Tibial nerve (tissue), 4 donors: ENCODE measurements at regions not wholly inside any gene's neighbourhood (a gene's known extent, or its start where the extent isn't known, plus 50 kb on each side); places are given as distances from the start of the nearest gene placed in this dataset.

Experiments
- DNase-seq, 2 donors: peaks; one replicate each; pipeline ENCODE4 v3.0.0-alpha.2; 2019; ENCODE audit warnings: low spot score in 2 of 2
- H3K27ac ChIP-seq, 4 donors: fragments of 200-600 bp; sonication (generic) in 3 of 4; one replicate each; pipeline ENCODE4 v1.5.1; 2017 to 2019; ENCODE audit warnings: mild to moderate bottlenecking in 1 of 4
- H3K27me3 ChIP-seq, 2 donors: fragments of 200-600 bp; sonication (generic) in 1 of 2; one replicate each; pipeline versions ENCODE4 v1.5.1 to v1.6.0; 2017 to 2019
- H3K36me3 ChIP-seq, 3 donors: fragments of 200-600 bp; sonication (generic); one replicate each; pipeline ENCODE4 v1.5.1; 2018 to 2019
- H3K4me1 ChIP-seq, 4 donors: fragments of 200-600 bp; sonication (generic) in 3 of 4; one replicate each; pipeline ENCODE4 v1.5.1; 2017 to 2019
- H3K4me3 ChIP-seq, 4 donors: fragments of 200-600 bp; sonication (generic) in 3 of 4; one replicate each; pipeline ENCODE4 v1.5.1; 2017 to 2019; ENCODE audit warnings: mild to moderate bottlenecking in 1 of 4, moderate library complexity in 1 of 4
- H3K9me3 ChIP-seq, 4 donors: fragments of 200-600 bp; sonication (generic) in 3 of 4; one replicate each; pipeline ENCODE4 v1.5.1; 2017 to 2019
- EP300 ChIP-seq, 2 donors: sonication (generic); formaldehyde crosslinking; IDR thresholded peaks; one replicate each; pipeline ENCODE4 v1.6.1; 2017; ENCODE audit warnings: antibody characterized with exemption in 2 of 2, mild to moderate bottlenecking in 1 of 2
- POLR2A ChIP-seq, 2 donors: fragments of 450-650 bp; IDR thresholded peaks; one replicate each; pipeline ENCODE4 v1.6.1; 2017; ENCODE audit warnings: antibody characterized with exemption in 2 of 2, mild to moderate bottlenecking in 2 of 2, moderate library complexity in 2 of 2
- WGBS, 2 donors: methylation state at CpG; one replicate each; pipeline ENCODE4 v1.1.5; 2018; 5-methylcytosine and 5-hydroxymethylcytosine counted together
- TF ChIP-seq, protein P1 (sequence below), 5 experiments: fragments of 200-600 bp in 3 of 5; fragments of 450-650 bp in 2 of 5; sonication (generic) in 3 of 5; IDR thresholded peaks; one replicate each; pipeline ENCODE4 v1.5.1; 2016 to 2019; ENCODE audit warnings: antibody characterized with exemption in 5 of 5, mild to moderate bottlenecking in 3 of 5, moderate library complexity in 2 of 5

GRCh38 chr5:159702301-159702700, 214.0 kb upstream of the ADRA1B start:
- no peak for DNase-seq
- H3K9me3 ChIP-seq = no peaks in the 10 kb centered on the region
- no peaks in the 10 kb centered on the region for H3K4me1 ChIP-seq
- no peak overlapping the region for H3K27ac ChIP-seq
- WGBS, 2 donors = 66 to 79% methylated on average over 4 of the region's 4 CpGs
- H3K27me3 ChIP-seq = no peaks in the 10 kb centered on the region
- H3K4me3 ChIP-seq = no peak overlapping the region
- H3K36me3 ChIP-seq = no peaks in the 10 kb centered on the region
- TF ChIP-seq EP300 (IDR thresholded peaks at IDR 0.05) (no peak), POLR2A (IDR thresholded peaks at IDR 0.05) (no peak)
- TF ChIP-seq, protein P1, sequence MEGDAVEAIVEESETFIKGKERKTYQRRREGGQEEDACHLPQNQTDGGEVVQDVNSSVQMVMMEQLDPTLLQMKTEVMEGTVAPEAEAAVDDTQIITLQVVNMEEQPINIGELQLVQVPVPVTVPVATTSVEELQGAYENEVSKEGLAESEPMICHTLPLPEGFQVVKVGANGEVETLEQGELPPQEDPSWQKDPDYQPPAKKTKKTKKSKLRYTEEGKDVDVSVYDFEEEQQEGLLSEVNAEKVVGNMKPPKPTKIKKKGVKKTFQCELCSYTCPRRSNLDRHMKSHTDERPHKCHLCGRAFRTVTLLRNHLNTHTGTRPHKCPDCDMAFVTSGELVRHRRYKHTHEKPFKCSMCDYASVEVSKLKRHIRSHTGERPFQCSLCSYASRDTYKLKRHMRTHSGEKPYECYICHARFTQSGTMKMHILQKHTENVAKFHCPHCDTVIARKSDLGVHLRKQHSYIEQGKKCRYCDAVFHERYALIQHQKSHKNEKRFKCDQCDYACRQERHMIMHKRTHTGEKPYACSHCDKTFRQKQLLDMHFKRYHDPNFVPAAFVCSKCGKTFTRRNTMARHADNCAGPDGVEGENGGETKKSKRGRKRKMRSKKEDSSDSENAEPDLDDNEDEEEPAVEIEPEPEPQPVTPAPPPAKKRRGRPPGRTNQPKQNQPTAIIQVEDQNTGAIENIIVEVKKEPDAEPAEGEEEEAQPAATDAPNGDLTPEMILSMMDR (IDR thresholded peaks at IDR 0.05) = no peak

DNA sequence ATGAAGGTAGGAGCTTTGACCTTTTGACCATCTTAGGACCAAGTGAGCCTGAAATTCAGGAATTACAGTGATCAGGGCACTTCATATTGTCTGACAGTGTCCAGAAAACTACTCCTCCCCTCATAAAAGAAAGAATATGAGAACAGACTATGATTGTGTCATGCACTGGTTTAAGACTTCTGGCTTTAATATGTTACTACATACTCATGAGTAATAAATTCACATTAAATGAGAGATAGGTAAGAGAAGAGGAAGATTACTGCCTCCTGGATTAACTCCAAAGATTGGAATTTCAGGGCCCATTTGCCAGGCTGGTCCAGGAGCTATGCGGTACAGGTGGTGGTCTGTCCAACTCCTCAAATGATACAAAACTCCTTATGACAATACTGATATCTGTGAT, 213.5 kb upstream of the ADRA1B start:
- no peak overlapping the region for H3K27ac ChIP-seq
- H3K4me3 ChIP-seq = no peak overlapping the region
- no peaks in the 10 kb centered on the region for H3K4me1 ChIP-seq
- H3K9me3 ChIP-seq = peaks cover 0 to 3% (median 0%) of the 10 kb centered on the region in 4 donors
- 93 to 94% methylated on average over 1 of the region's 1 CpG for WGBS, 2 donors
- no peaks in the 10 kb centered on the region for H3K36me3 ChIP-seq
- no peak for TF ChIP-seq EP300 (IDR thresholded peaks at IDR 0.05)
- TF ChIP-seq POLR2A (IDR thresholded peaks at IDR 0.05) = no peak
- TF ChIP-seq, protein P1 (IDR thresholded peaks at IDR 0.05) = no peak
- H3K27me3 ChIP-seq = no peaks in the 10 kb centered on the region
- no peak for DNase-seq

- H3K4me1 ChIP-seq = no peaks in the 10 kb centered on the region
- WGBS, 2 donors = 28% methylated on average over 3 of the region's 3 CpGs
- H3K27ac ChIP-seq = no peak overlapping the region
- no peaks in the 10 kb centered on the region for H3K36me3 ChIP-seq
- H3K27me3 ChIP-seq = no peaks in the 10 kb centered on the region
- H3K4me3 ChIP-seq = no peak overlapping the region
- no peak for TF ChIP-seq EP300 (IDR thresholded peaks at IDR 0.05)
- TF ChIP-seq, protein P1 (IDR thresholded peaks at IDR 0.05) = no peak
- no peak for TF ChIP-seq POLR2A (IDR thresholded peaks at IDR 0.05)
- DNase-seq = no peak
- H3K9me3 ChIP-seq = peaks cover 0 to 8% (median 0%) of the 10 kb centered on the region in 4 donors
Measured at GRCh38 chr5:159704160-159704559, 212.1 kb upstream of the ADRA1B start.

DNA sequence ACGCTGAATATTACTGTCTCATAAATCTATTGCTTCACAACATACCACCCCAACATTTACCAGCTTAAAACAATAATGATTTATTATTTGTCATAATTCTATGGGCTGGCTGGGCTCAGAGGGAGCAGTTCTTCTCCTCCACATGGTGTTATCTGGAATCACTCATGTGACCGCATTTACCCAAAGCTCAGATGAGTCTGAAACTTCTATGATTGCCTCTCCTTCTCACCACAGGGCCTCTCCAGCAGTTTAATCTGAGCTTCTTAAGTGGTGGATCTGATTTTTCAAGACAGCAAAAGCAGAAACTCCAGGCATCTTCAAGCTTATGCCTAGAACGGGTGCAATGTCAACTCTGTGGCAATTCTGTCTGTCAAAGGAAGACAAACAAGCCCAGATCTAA, 210.3 kb upstream of the ADRA1B start:
- Histone ChIP-seq H3K4me1 (no peaks in the 10 kb centered on the region), H3K27ac (no peak overlapping the region), H3K9me3 (peaks cover 0 to 8% (median 0%) of the 10 kb centered on the region in 4 donors), H3K36me3 (no peaks in the 10 kb centered on the region), H3K4me3 (no peak overlapping the region), H3K27me3 (no peaks in the 10 kb centered on the region)
- TF ChIP-seq, protein P1 (IDR thresholded peaks at IDR 0.05) = no peak
- TF ChIP-seq POLR2A (IDR thresholded peaks at IDR 0.05) (no peak), EP300 (IDR thresholded peaks at IDR 0.05) (no peak)
- WGBS, 2 donors = 63 to 89% methylated on average over 3 of the region's 3 CpGs
- DNase-seq = no peak

DNA sequence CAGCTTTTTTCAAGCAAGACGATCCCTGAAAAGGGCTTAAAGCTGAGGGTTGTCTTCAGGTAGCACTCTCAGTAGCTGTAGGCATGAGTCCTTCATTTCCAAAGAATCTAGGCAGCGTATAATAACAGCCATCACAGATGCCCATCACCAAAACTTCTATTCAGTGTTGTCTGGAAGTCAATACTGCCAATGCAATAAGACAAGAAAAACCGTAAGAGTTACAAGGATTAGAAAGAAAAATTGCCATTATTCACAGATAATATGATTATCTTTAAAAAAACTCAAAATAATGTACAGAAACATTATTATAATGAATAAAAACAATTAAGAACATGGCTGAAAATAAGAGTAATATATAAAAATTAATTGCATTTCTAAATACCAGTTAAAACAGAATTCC, 208.2 kb upstream of the ADRA1B start:
- Histone ChIP-seq H3K27me3 (no peaks in the 10 kb centered on the region), H3K9me3 (peaks cover 0 to 8% (median 0%) of the 10 kb centered on the region in 4 donors), H3K4me3 (no peak overlapping the region), H3K4me1 (no peaks in the 10 kb centered on the region), H3K36me3 (no peaks in the 10 kb centered on the region), H3K27ac (no peak overlapping the region)
- DNase-seq = no peak
- 86 to 96% methylated on average over 3 of the region's 3 CpGs for WGBS, 2 donors
- TF ChIP-seq, protein P1 (IDR thresholded peaks at IDR 0.05) = no peak
- TF ChIP-seq POLR2A (IDR thresholded peaks at IDR 0.05) (no peak), EP300 (IDR thresholded peaks at IDR 0.05) (no peak)
